ENCODE measurements at regions not wholly inside any gene's neighbourhood (a gene's known extent, or its start where the extent isn't known, plus 50 kb on each side); places are given as distances from the start of the nearest gene placed in this dataset.

GRCh38 chr10:60728056-60728455, 50.2 kb upstream of the CDK1 start:
- DNase-seq = no peak

DNA sequence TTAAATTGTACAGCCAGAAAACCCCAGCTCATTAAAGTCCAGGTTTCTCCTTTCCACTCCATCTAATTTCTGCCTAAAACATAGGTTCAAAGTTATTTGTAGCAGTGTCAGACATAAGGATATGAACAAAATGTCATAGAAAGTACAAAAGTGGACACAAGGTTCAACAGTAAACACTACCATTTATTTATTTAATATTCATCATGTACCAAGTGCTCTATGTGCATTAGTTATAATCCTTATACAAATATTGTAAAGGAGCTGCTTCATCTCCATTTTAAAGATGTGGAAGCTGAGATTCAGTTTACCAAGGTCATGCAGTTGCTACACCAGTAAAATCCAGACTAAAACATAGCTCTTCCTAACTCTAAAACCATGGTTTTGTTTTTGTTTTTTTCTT, 52.0 kb upstream of the CDK1 start:
- DNase-seq = no peak

- no peak for DNase-seq
These were observed 55.7 kb upstream of the CDK1 start for GRCh38 chr10:60722623-60723022.

GRCh38 chr10:60719721-60720120, 58.6 kb upstream of the CDK1 start:
- DNase-seq = no peak

DNA sequence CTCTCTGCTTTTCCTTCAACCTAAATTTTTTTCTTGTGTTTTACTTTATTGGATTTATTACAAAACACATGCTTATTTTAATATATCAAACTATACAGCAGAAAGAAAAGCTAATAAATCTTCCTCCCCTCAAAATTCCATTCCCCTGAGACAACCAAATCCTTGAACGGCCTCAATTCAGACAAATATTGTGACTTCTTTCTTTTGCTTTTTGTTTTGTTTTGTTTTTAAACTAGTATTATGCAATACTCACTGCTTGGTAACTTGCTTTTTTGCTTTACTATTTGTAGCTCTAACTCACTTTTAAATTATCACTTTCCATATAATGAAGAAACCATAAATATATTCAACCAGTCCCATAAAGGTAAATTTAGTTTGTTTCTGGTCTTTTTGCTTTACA, 59.4 kb upstream of the CDK1 start:
- DNase-seq = no peak

DNA sequence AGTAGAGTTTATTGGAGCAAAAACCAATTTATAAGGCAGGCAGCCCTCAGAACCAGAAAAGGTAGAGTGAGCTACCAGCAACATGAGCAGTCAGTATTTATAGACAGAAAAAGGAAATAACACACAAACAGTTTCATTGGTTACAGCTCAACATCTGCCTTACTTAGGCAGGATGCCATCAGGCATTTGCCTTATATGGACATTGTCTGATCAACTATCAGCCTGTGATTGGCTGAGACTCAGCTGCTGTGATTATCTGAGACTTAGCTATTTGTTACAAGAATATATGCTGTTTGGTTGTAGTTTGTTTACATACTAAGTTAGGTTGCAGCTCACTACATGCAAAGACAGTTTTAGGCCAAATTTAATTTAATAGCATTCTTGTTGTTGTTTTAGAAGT, 60.4 kb upstream of the CDK1 start:
- no peak for DNase-seq

DNA sequence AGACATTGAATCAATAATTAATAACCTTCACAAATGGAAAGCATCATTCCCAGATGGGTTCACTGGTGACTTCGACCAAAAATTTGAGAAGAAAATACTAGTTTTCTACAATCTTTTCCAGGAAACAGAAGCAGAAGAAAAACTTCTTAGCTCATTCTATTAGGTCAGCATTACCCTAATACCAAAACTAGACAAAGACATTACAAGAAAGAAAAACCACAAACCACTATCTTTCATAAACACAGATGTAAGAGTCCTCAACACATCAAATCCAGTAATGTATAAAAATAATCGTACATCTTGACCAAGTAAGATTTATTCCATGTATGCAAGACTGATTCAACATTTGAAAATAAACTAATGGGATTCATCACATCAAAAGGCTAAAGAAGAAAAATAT, 64.0 kb upstream of the CDK1 start:
- DNase-seq = no peak

DNA sequence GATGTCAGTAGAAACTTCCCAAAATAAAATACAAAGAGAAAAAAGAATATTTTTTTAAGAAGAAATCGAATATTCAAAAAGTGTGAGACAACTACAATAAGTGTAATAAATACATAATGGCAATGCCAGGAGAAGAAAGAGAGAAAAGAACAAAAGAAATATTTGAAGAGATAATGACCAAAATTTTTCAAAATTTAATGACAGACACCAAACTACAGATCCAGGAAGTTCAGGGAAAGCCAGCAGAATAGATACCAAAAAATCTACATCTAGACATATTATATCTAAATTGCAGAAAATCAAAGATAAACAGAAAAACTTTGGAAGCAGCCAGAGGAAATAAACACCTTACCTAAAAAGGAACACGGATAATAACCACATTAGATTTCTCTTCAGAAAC, 66.8 kb upstream of the CDK1 start:
- DNase-seq = no peak

DNA sequence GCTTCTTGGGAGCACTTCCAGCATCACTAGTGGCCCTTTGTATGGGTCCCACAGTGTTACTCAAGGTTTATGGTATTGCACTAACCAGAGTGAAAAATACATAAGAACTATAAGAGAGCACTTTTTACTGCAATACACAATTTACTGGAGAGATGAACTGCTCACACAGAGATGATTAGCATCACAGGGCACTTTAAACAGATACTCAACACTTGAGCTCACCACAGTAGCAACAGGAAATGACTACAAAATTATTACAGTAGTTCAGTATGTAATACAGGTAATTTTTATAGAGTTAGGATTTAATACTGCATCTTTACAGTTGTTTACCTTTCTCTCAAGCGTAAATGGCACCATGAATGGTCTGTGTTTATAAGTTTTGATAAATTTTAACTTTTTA, 68.2 kb upstream of the CDK1 start:
- DNase-seq = no peak

GRCh38 chr10:60708666-60709065, 69.6 kb upstream of the CDK1 start:
- DNase-seq = no peak

DNA sequence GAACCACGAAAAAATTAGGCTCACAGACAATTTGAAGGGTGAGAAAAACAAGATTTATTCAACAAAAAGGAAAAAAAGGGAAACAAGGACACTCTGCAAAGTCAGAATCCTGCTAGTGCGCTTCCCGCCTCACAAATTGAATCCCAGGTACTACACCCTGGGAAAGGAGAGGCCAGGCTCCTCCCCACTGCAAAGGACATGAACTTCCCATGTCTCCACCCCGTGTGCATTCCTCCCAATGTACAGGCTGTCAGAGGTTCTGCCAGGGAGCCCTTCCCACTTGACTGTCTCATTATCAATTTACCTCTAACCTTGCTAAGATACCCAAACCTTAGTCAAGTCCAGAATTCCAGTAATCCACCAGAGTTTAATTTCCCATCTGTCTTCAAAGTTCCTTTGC, 70.4 kb upstream of the CDK1 start:
- no peak for DNase-seq

DNA sequence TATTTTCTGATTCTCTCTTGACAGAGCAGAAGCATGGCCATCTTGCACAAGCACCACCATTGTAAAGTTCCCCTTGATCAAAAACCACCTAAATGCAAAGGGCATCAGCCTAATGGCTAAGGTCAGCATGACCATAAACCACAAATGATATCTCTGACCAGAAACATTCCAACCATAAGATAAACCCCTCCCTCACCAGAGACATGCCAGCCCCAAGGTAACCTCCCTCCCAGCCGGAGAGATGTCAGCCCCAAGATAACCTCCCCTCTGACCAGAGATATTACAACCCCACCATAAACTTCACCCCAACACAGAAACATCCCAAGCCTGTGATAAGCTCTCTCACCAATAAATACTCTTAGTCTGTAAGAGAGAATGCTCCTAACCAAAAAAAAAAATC, 72.1 kb upstream of the CDK1 start:
- no peak for DNase-seq

DNA sequence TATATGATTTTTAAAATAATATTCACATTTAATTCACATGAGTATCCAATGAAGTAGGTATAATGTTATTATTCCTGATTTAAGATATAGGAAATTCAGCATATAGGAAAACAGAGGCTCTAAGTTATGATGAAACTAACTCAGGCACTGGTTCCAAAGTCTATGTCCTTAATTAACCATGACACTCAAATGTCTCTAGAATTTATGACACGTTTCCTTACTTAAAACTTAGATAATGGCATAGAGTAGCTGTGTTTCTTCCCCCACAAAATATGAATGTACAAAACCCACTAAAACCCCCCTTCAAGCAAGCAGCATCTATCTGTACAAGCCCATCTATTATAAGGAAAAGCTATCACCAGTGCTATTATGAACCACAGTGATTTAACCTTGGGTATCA, 72.9 kb upstream of the CDK1 start:
- no peak for DNase-seq

DNA sequence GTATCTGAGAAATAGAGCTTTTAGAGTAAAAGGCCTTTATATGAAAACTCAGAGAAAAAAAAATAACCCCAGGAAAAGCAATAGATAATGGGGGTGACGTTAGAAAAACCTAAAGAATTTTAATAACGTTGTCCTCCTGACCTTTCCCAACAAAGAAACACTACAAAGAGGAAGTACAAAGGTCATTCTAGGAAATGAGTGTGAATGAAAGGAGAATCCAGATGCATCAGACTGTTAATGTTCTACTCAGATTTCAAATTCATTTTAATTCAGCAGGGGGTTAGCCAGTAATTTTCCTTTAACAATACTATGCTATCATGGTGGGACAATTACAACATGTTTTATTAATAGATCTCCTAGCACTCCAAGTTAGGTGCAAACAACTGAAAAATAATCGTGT, 73.8 kb upstream of the CDK1 start:
- no peak for DNase-seq

- no peak for DNase-seq
These were observed 74.8 kb upstream of the CDK1 start for GRCh38 chr10:60703266-60704041.

DNA sequence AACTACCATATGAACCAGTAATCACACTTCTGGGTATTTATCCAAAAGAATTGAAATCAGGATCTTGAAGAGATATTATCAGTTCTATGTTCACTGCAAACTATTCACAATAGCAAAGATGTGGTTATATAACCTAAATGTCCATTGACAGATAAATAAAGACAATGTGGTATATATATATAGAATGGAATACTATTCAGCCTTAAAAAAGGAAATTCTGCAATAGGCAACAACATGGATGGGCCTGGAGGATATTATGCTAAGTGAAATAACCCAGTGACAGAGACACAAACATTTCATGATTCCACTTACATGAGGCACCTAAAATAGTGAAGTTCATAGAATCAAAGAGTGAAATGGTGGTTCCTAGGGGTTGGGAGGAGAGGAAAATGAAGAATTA, 90.6 kb upstream of the CDK1 start:
- DNase-seq = no peak

GRCh38 chr10:60684091-60684490, 94.2 kb upstream of the CDK1 start:
- DNase-seq = no peak

GRCh38 chr10:60681103-60681502, 97.2 kb upstream of the CDK1 start:
- DNase-seq = no peak

DNA sequence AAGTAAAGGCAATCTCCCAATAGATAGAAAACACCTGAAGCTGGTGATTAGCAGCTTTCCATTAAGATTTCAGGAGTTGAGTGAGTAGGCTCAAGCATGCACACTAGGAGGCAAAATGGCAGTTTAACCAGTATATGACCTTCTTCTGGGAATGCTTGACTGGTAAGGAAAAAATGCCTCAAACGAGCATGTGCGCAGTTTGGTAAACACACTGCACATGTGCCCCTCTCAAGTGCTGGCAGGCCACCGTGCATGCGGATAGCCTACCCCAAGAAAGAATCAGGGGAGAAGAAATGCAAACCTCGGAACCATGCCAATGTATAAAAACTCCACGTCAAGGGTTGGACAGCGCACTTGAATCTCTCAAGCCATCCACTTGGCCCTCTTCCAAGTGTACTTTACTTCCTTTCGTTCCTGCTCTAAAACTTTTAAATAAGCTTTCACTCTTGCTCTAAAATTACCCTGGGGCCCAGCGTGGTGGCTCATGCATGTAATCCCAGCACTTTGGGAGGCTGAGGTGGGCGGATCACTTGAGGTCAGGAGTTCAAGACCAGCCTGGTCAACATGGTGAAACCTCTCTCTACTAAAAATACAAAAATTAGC, 98.8 kb upstream of the CDK1 start:
- no peak for DNase-seq

GRCh38 chr10:60678978-60679377, 99.3 kb upstream of the CDK1 start:
- no peak for DNase-seq

GRCh38 chr10:60677531-60678129, 100.6 kb upstream of the CDK1 start:
- no peak for DNase-seq

DNA sequence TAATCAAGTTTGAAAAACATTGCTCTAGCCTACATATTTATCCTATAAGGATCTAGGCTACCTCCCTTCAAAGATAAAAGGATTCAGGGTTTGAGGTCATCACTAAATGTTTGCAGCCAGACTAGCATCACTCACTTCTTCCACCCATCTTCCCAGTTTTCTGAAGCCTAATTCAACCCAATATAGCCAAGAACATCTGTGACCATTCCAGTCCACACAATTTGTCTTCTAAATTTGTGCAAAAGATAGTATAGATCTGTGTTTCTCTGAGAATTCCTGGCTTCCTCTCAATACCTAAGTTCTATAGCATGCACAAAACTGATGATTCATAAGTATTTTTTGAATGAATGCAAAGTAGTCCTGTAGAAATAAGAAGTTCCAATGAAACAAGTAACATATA, 103.0 kb upstream of the CDK1 start:
- no peak for DNase-seq

GRCh38 chr10:60669501-60669900, 108.8 kb upstream of the CDK1 start:
- DNase-seq = no peak

GRCh38 chr10:60666221-60666620, 112.1 kb upstream of the CDK1 start:
- peak; percentile 16 to 17 for DNase-seq

DNA sequence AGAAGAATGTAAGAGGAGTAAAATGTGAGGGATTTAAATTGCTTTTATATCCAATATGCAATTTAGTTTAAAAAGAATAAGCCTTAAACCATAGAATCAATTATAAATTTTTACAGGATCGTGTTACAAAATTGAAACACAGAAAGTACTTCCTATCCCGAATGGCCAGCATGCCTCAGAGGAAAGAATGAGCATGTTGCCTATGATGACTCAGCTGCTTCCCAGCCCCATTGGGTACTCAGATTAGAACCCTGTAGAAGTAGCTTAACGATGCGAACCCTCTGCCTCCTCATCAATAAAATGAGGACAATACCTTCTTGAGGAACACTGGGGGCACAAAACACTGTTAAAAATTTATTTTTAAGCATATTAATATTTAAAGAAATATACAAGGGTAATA, 113.4 kb upstream of the CDK1 start:
- no peak for DNase-seq

Data from Kasumi-1 (cell line).